Endothelial cell of umbilical vein (primary cell): ENCODE measurements at regions not wholly inside any gene's neighbourhood (a gene's known extent, or its start where the extent isn't known, plus 50 kb on each side); places are given as distances from the start of the nearest gene placed in this dataset.

Experiments
- BruUV-seq: library from RNA; stranded (reverse); fragments of 400-500 nt; replicated peaks from 2 replicates; lab custom pipeline; 2021; lab: Mats Ljungman, UMichigan
- CTCF ChIA-PET: fragments of 300-600, 350-600 bp; sonication (Branson Sonifier 250); formaldehyde crosslinking; loops from one replicate; lab custom pipeline; 2021; ENCODE audit warnings: antibody characterized with exemption, inconsistent platforms; lab: Charles Lee
- POLR2A ChIA-PET: fragments of 300-600, 350-600 bp; sonication (Branson Sonifier 250); formaldehyde crosslinking; loops from one replicate; lab custom pipeline; 2021; ENCODE audit warnings: antibody characterized with exemption, inconsistent platforms; lab: Charles Lee
- DNase-seq: peaks from one replicate; pipeline ENCODE4 v3.0.0-alpha.2; 2011; ENCODE audit warnings: low read depth, low spot score
- FAIRE-seq: peaks from 2 replicates; lab custom pipeline; 2011; peaks lifted over from hg19 to GRCh38; lab: Jason Lieb, UNC
- H2AFZ ChIP-seq: 2 replicates; pipeline ENCODE4 v1.6.0; 2012; ENCODE audit warnings: low read depth, low read length, control low read depth, inconsistent platforms
- H3K27ac ChIP-seq: 2 replicates; pipeline ENCODE4 v1.5.1; 2011; ENCODE audit warnings: low read depth, mild to moderate bottlenecking, control low read depth, low read length, moderate library complexity; ENCODE audit not compliant: insufficient read depth
- H3K27me3 ChIP-seq, 2 experiments: 2 replicates each; pipeline versions ENCODE4 v1.6.0 to v1.6.1; 2011; ENCODE audit warnings: low read length in 2 of 2, mixed read lengths in 1 of 2; ENCODE audit not compliant: control insufficient read depth in 2 of 2, insufficient read depth in 2 of 2
- H3K36me3 ChIP-seq, 2 experiments: 2 replicates in 1 of 2; 3 replicates in 1 of 2; pipeline ENCODE4 v1.5.1; 2011; ENCODE audit warnings: low read length in 2 of 2, mild to moderate bottlenecking in 1 of 2, moderate library complexity in 1 of 2; ENCODE audit not compliant: control insufficient read depth in 2 of 2, insufficient read depth in 2 of 2; ENCODE audit errors: extremely low read depth in 1 of 2
- H3K4me1 ChIP-seq: 3 replicates; pipeline ENCODE4 v1.5.1; 2011; ENCODE audit warnings: mild to moderate bottlenecking, low read length; ENCODE audit not compliant: control insufficient read depth, insufficient read depth; ENCODE audit errors: extremely low read depth
- H3K4me2 ChIP-seq: 2 replicates; pipeline ENCODE4 v1.6.1; 2011; ENCODE audit warnings: low read length, control low read depth, mixed read lengths; ENCODE audit not compliant: insufficient read depth
- H3K4me3 ChIP-seq, 3 experiments: fragments of 200-600 bp in 1 of 3; sonication (generic), shearing (Covaris generic) in 1 of 3; replicated peaks in 1 of 3; 2 replicates each; pipeline ENCODE4 v1.5.1; 2011 to 2016; ENCODE audit warnings: control low read depth in 3 of 3, low read length in 3 of 3, mild to moderate bottlenecking in 2 of 3, inconsistent platforms in 1 of 3, low read depth in 1 of 3, moderate library complexity in 1 of 3; ENCODE audit not compliant: insufficient read depth in 1 of 3
- H3K79me2 ChIP-seq: 2 replicates; pipeline ENCODE4 v1.6.0; 2012; ENCODE audit warnings: low read length, inconsistent platforms; ENCODE audit not compliant: control insufficient read depth, insufficient read depth
- H3K9ac ChIP-seq: replicated peaks from 2 replicates; pipeline ENCODE3; 2011; ENCODE audit warnings: low read length, control low read depth; ENCODE audit not compliant: insufficient read depth; ENCODE audit errors: extremely low read depth
- H3K9me1 ChIP-seq: replicated peaks from 3 replicates; pipeline ENCODE4 v1.6.0; 2011; ENCODE audit warnings: mild to moderate bottlenecking, low read length; ENCODE audit not compliant: control insufficient read depth, insufficient read depth; ENCODE audit errors: extremely low read depth
- H3K9me3 ChIP-seq: replicated peaks from 2 replicates; pipeline ENCODE4 v1.5.1; 2012; ENCODE audit warnings: low read length, inconsistent platforms; ENCODE audit not compliant: control insufficient read depth, insufficient read depth
- H4K20me1 ChIP-seq: replicated peaks from 2 replicates; pipeline ENCODE3; 2011; ENCODE audit warnings: mild to moderate bottlenecking, low read length; ENCODE audit not compliant: control insufficient read depth, insufficient read depth; ENCODE audit errors: extremely low read depth
- EZH2 ChIP-seq: IDR thresholded peaks from 2 replicates; pipeline ENCODE4 v1.6.1; 2012; ENCODE audit warnings: borderline replicate concordance, low read depth, mild to moderate bottlenecking, moderate library complexity, low read length, inconsistent platforms; ENCODE audit not compliant: severe bottlenecking
- FOS ChIP-seq: IDR thresholded peaks from 2 replicates; pipeline ENCODE4 v1.6.1; 2011; ENCODE audit warnings: mild to moderate bottlenecking, low read length, moderate library complexity, borderline replicate concordance; ENCODE audit not compliant: insufficient read depth
- GATA2 ChIP-seq: IDR thresholded peaks from 2 replicates; pipeline ENCODE4 v1.7.0; 2011; ENCODE audit warnings: low read depth, mild to moderate bottlenecking, moderate library complexity, mixed read lengths, low read length; ENCODE audit not compliant: insufficient read length, insufficient read depth
- JUN ChIP-seq: IDR thresholded peaks from 2 replicates; pipeline ENCODE4 v1.6.1; 2011; ENCODE audit warnings: borderline replicate concordance, low read depth; ENCODE audit not compliant: insufficient read length, insufficient read depth
- MYC ChIP-seq: IDR thresholded peaks from one replicate; pipeline ENCODE4 v1.6.1; 2011; ENCODE audit warnings: mild to moderate bottlenecking, low read depth, low read length
- POLR2A ChIP-seq: IDR thresholded peaks from 2 replicates; pipeline ENCODE4 v1.6.1; 2012; ENCODE audit warnings: low read depth, mild to moderate bottlenecking, control low read depth, low read length
- POLR2AphosphoS5 ChIP-seq: IDR thresholded peaks from 2 replicates; pipeline ENCODE4 v1.6.1; 2012; ENCODE audit warnings: low read depth, mild to moderate bottlenecking, control low read depth, low read length, moderate library complexity; ENCODE audit not compliant: insufficient read depth
- dilution Hi-C: fragments of 300-500 bp; cut with MboI; formaldehyde crosslinking; loops from one replicate; pipeline ENCODE4 v1.15.0; 2019; ENCODE audit warnings: low sequenced_read_pairs; ENCODE audit not compliant: extremely low pct_ligation_motif_present
- intact Hi-C: fragments of 100-400 bp; cut with micrococcal nuclease; formaldehyde crosslinking; loops from one replicate; pipeline ENCODE4 v1.10.0; 2022
- TF ChIP-seq, protein P1 (sequence below), 2 donors: IDR thresholded peaks; 1 replicate in 1 of 2; 2 replicates in 1 of 2; pipeline ENCODE4 v1.5.1; 2011; ENCODE audit warnings: low read length in 2 of 2, mild to moderate bottlenecking in 2 of 2, moderate library complexity in 2 of 2, control low read depth in 1 of 2, inconsistent platforms in 1 of 2, low read depth in 1 of 2; ENCODE audit not compliant: insufficient read depth in 1 of 2; ENCODE audit errors: extremely low read depth in 1 of 2
- TF ChIP-seq, protein P2 (sequence below): IDR thresholded peaks from 2 replicates; pipeline ENCODE4 v1.6.1; 2011; ENCODE audit not compliant: insufficient read depth, insufficient read length

DNA sequence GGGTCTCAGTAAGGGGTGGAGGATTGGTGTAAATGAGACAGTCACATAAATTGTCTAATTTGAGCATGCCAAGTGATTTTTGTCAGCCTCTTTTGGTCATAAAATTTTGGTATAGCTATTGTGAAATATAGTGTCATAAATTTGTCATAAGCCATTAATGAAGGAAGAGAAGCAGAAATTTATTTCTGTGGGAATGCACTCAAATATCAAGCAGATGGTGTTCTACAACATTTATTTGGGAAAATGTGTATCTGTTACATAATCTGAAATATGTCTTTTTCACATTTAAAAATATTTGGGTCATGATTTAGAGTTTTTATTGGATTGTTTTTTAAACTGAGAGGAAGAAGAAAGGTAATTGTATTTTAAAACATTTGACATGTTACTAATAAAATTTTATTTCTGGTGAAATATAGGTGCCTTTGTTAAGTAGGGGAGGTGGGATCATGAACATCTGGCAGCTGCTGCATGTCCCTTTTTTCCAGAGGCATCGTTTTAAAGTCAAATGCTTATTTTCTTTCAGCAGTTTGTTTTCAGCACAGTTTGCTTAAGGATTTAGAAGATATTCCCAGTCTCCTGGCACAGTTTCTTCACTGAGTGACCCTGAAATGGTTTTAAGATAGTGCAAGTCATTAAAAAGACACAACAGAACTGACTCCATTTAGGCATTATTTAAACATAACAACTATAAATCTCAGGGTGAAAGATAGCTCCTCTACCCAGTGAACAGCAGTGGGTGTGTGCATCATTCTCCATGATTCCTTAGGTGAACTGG lies 371.7 kb downstream of the SNAPC1 start:
- Histone ChIP-seq H3K4me2 (no peak overlapping the region), H3K4me1 (no peaks in the 10 kb centered on the region), H4K20me1 (no peaks in the 10 kb centered on the region), H3K36me3 (no peaks in the 10 kb centered on the region), H3K9me1 (no peaks in the 10 kb centered on the region), H3K79me2 (no peaks in the 10 kb centered on the region), H3K9ac (no peak overlapping the region), H3K9me3 (no peaks in the 10 kb centered on the region), H3K27me3 (peaks cover 13 to 27% of the 10 kb centered on the region in 2 experiments), H3K4me3 (no peak overlapping the region), H2AFZ (no peak overlapping the region), H3K27ac (no peak overlapping the region)
- CTCF ChIA-PET, result interaction anchor here (1.0 kb wide), 1 partner anchor 273 kb away, joined by 3 read pairs; no protein-coding TSS in a partner anchor
- intact Hi-C loops (no loop called here), dilution Hi-C loops (no loop called here)
- no TSS peak for BruUV-seq
- TF ChIP-seq EZH2, result no peak
- TF ChIP-seq, protein P1, sequence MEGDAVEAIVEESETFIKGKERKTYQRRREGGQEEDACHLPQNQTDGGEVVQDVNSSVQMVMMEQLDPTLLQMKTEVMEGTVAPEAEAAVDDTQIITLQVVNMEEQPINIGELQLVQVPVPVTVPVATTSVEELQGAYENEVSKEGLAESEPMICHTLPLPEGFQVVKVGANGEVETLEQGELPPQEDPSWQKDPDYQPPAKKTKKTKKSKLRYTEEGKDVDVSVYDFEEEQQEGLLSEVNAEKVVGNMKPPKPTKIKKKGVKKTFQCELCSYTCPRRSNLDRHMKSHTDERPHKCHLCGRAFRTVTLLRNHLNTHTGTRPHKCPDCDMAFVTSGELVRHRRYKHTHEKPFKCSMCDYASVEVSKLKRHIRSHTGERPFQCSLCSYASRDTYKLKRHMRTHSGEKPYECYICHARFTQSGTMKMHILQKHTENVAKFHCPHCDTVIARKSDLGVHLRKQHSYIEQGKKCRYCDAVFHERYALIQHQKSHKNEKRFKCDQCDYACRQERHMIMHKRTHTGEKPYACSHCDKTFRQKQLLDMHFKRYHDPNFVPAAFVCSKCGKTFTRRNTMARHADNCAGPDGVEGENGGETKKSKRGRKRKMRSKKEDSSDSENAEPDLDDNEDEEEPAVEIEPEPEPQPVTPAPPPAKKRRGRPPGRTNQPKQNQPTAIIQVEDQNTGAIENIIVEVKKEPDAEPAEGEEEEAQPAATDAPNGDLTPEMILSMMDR (IDR thresholded peaks at IDR 0.05; ENCODE audit: extremely low read depth in 1 of 2, insufficient read depth in 1 of 2, low read depth in 1 of 2, low read length in 2 of 2), result no peak
- TF ChIP-seq, protein P2, sequence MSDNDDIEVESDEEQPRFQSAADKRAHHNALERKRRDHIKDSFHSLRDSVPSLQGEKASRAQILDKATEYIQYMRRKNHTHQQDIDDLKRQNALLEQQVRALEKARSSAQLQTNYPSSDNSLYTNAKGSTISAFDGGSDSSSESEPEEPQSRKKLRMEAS, result no peak
- TF ChIP-seq POLR2A, result no peak
- no peak for TF ChIP-seq JUN
- TF ChIP-seq FOS, result no peak
- no peak for TF ChIP-seq MYC
- no peak for TF ChIP-seq POLR2AphosphoS5
- no peak for TF ChIP-seq GATA2
- DNase-seq (no peak), FAIRE-seq (no peak)
- POLR2A ChIA-PET, result no interaction called here
